22Rv1 (cell line): ENCODE measurements at regions not wholly inside any gene's neighbourhood (a gene's known extent, or its start where the extent isn't known, plus 50 kb on each side); places are given as distances from the start of the nearest gene placed in this dataset.
A peak's percentile ranks its signal among the peaks of the same experiment; 100 is the strongest.

Source experiments
- H3K27ac ChIP-seq: fragments of 450-650 bp; 2 replicates; pipeline ENCODE4 v1.5.1; 2017
- CTCF ChIP-seq: fragments of 450-650 bp; IDR thresholded peaks from 2 replicates; pipeline ENCODE4 v1.5.1; 2017; ENCODE audit warnings: mild to moderate bottlenecking
- ZFX ChIP-seq: fragments of 450-650 bp; IDR thresholded peaks from 2 replicates; pipeline ENCODE4 v1.6.1; 2017; ENCODE audit warnings: antibody characterized with exemption, borderline replicate concordance

GRCh38 chr14:51525739-51526138 is 126.0 kb upstream of the FRMD6 start:
- H3K27ac ChIP-seq = no peak overlapping the region
- TF ChIP-seq CTCF = no peak
- no peak for TF ChIP-seq ZFX

- H3K27ac ChIP-seq = no peak overlapping the region
- TF ChIP-seq CTCF (no peak), ZFX (no peak)
Observed at GRCh38 chr14:51527073-51527472, 124.6 kb upstream of the FRMD6 start.

GRCh38 chr14:51529736-51530135 is 122.0 kb upstream of the FRMD6 start:
- H3K27ac ChIP-seq = no peak overlapping the region
- TF ChIP-seq CTCF = no peak
- TF ChIP-seq ZFX = no peak

- TF ChIP-seq ZFX (no peak), CTCF (no peak)
- H3K27ac ChIP-seq = no peak overlapping the region
Observed at GRCh38 chr14:51533160-51533559, 118.5 kb upstream of the FRMD6 start.

GRCh38 chr14:51533872-51534553 is 117.7 kb upstream of the FRMD6 start:
- TF ChIP-seq ZFX (no peak), CTCF (no peak)
- peak overlapping the region; percentile 71 for H3K27ac ChIP-seq

- TF ChIP-seq CTCF (no peak), ZFX (no peak)
- peak overlapping the region; percentile 71 for H3K27ac ChIP-seq
Observed at GRCh38 chr14:51534610-51535011, 117.1 kb upstream of the FRMD6 start.

- H3K27ac ChIP-seq = no peak overlapping the region
- TF ChIP-seq CTCF (no peak), ZFX (no peak)
Observed at GRCh38 chr14:51535443-51536044, 116.2 kb upstream of the FRMD6 start.
